H1 (cell line): ENCODE measurements at regions not wholly inside any gene's neighbourhood (a gene's known extent, or its start where the extent isn't known, plus 50 kb on each side); places are given as distances from the start of the nearest gene placed in this dataset.

ENCODE experiments used
- CHD7 ChIP-seq: fragments of 300-600 bp; sonication (generic); IDR thresholded peaks from 2 replicates; pipeline ENCODE4 v1.7.1; 2012; ENCODE audit warnings: low read length, moderate library complexity, mild to moderate bottlenecking, inconsistent platforms; ENCODE audit not compliant: insufficient replicate concordance

DNA sequence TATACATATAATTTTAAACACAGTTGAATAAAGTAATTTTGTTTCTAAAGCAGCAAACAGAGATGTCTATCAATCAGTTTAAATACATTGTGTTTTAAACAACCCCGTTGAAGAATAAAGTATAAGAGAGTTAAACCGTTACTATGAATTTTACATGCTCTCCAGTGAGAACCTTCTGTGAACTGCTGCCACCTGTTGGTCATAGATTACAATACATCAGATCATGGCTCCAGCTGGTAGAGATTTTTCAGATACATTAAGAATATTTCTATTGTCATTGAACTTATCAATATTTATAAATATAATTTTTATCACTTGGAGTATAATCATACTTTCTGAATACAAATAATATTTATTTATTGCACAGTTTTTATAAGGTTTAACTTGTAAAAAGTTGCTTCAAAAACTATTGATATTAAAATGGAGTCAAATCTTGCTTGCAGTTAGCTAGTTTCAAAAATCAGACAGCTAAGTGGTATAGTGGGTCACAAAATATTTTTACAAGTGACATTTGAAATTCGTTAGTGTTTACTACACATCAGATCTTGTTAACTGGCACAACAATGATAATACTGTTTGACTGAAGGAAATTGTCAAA, 561.2 kb upstream of the PHF14 start (continued):
- no peak for TF ChIP-seq CHD7
